ENCODE measurements at regions not wholly inside any gene's neighbourhood (a gene's known extent, or its start where the extent isn't known, plus 50 kb on each side); places are given as distances from the start of the nearest gene placed in this dataset.

- TF ChIP-seq POLR2AphosphoS5 (IDR thresholded peaks at IDR 0.05; ENCODE audit: low read depth, low read length) (no peak), CTCF (IDR thresholded peaks at IDR 0.05; ENCODE audit: control extremely low read depth in 1 of 3, insufficient read depth in 1 of 3, low read depth in 1 of 3, low read length in 3 of 3) (no peak), YY1 (IDR thresholded peaks at IDR 0.05; ENCODE audit: low read depth, low read length) (no peak), HDAC6 (IDR thresholded peaks at IDR 0.05; ENCODE audit: low read depth, low read length) (no peak), ZNF274 (IDR thresholded peaks at IDR 0.05; ENCODE audit: borderline replicate concordance, extremely low read depth, low read length) (no peak), HDAC2 (IDR thresholded peaks at IDR 0.05; ENCODE audit: borderline replicate concordance in 1 of 2, low read depth in 2 of 2, low read length in 2 of 2) (no peak), EP300 (IDR thresholded peaks at IDR 0.05; ENCODE audit: borderline replicate concordance in 1 of 2, low read depth in 2 of 2, low read length in 2 of 2) (no peak), EZH2 (IDR thresholded peaks at IDR 0.05; ENCODE audit: low read depth, low read length, severe bottlenecking) (no peak), CHD7 (IDR thresholded peaks at IDR 0.05; ENCODE audit: insufficient replicate concordance, low read length) (no peak), CHD2 (IDR thresholded peaks at IDR 0.05; ENCODE audit: low read length) (no peak), POLR2A (IDR thresholded peaks at IDR 0.05; ENCODE audit: control extremely low read depth in 1 of 2, low read depth in 2 of 2, low read length in 2 of 2) (no peak), RNF2 (IDR thresholded peaks at IDR 0.05; ENCODE audit: borderline replicate concordance, low read depth, low read length, missing control alignments, poor library complexity, severe bottlenecking) (no peak), CHD1 (IDR thresholded peaks at IDR 0.05; ENCODE audit: low read depth, low read length) (no peak)
Measured at GRCh38 chr17:73719588-73720071, 75.4 kb upstream of the SDK2 start.
